ENCODE measurements at regions not wholly inside any gene's neighbourhood (a gene's known extent, or its start where the extent isn't known, plus 50 kb on each side); places are given as distances from the start of the nearest gene placed in this dataset.

GRCh38 chr22:49320714-49321476, 506.8 kb downstream of the BRD1 start:
- Mint-ChIP-seq H3K36me3 (no peaks in the 10 kb centered on the region), H3K27me3 (peaks cover 14% of the 10 kb centered on the region), H3K4me3 (no peak overlapping the region), H3K27ac (no peak overlapping the region), H3K9me3 (peaks cover 0 to 4% (median 4%) of the 10 kb centered on the region in 3 donors), H3K4me1 (peaks cover 0 to 4% (median 0%) of the 10 kb centered on the region in 3 donors)

- peaks cover 0 to 3% (median 0%) of the 10 kb centered on the region in 3 donors for H3K9me3 Mint-ChIP-seq
- H3K27ac Mint-ChIP-seq, result no peak overlapping the region
- H3K4me3 Mint-ChIP-seq, result no peak overlapping the region
- H3K27me3 Mint-ChIP-seq, result peaks cover 9% of the 10 kb centered on the region
- H3K4me1 Mint-ChIP-seq, result no peaks in the 10 kb centered on the region
- H3K36me3 Mint-ChIP-seq, result no peaks in the 10 kb centered on the region
Measured at GRCh38 chr22:49317369-49317768, 510.3 kb downstream of the BRD1 start.

GRCh38 chr22:49312601-49313000, 515.1 kb downstream of the BRD1 start:
- no peaks in the 10 kb centered on the region for H3K4me1 Mint-ChIP-seq
- no peak overlapping the region for H3K27ac Mint-ChIP-seq
- H3K36me3 Mint-ChIP-seq, result no peaks in the 10 kb centered on the region
- H3K27me3 Mint-ChIP-seq, result peaks cover 7% of the 10 kb centered on the region
- H3K4me3 Mint-ChIP-seq, result no peak overlapping the region
- no peaks in the 10 kb centered on the region for H3K9me3 Mint-ChIP-seq

- no peaks in the 10 kb centered on the region for H3K9me3 Mint-ChIP-seq
- H3K36me3 Mint-ChIP-seq, result no peaks in the 10 kb centered on the region
- peaks cover 13% of the 10 kb centered on the region for H3K27me3 Mint-ChIP-seq
- no peak overlapping the region for H3K4me3 Mint-ChIP-seq
- no peaks in the 10 kb centered on the region for H3K4me1 Mint-ChIP-seq
- H3K27ac Mint-ChIP-seq, result no peak overlapping the region
Measured at GRCh38 chr22:49310354-49310753, 517.3 kb downstream of the BRD1 start.

GRCh38 chr22:49308300-49308699, 519.4 kb downstream of the BRD1 start:
- Mint-ChIP-seq H3K36me3 (no peaks in the 10 kb centered on the region), H3K4me1 (no peaks in the 10 kb centered on the region), H3K9me3 (no peaks in the 10 kb centered on the region), H3K27ac (no peak overlapping the region), H3K4me3 (no peak overlapping the region), H3K27me3 (peaks cover 14% of the 10 kb centered on the region)

GRCh38 chr22:49307870-49308269, 519.8 kb downstream of the BRD1 start:
- no peaks in the 10 kb centered on the region for H3K9me3 Mint-ChIP-seq
- H3K27me3 Mint-ChIP-seq, result peaks cover 18% of the 10 kb centered on the region
- H3K4me1 Mint-ChIP-seq, result no peaks in the 10 kb centered on the region
- no peak overlapping the region for H3K4me3 Mint-ChIP-seq
- H3K27ac Mint-ChIP-seq, result peak overlapping the region in 1 of 3 donors; percentile 31
- H3K36me3 Mint-ChIP-seq, result no peaks in the 10 kb centered on the region

GRCh38 chr22:49307481-49307830, 520.2 kb downstream of the BRD1 start:
- H3K36me3 Mint-ChIP-seq, result no peaks in the 10 kb centered on the region
- H3K27ac Mint-ChIP-seq, result peak overlapping the region in 1 of 3 donors; percentile 31
- no peaks in the 10 kb centered on the region for H3K9me3 Mint-ChIP-seq
- peaks cover 20% of the 10 kb centered on the region for H3K27me3 Mint-ChIP-seq
- no peaks in the 10 kb centered on the region for H3K4me1 Mint-ChIP-seq
- no peak overlapping the region for H3K4me3 Mint-ChIP-seq

GRCh38 chr22:49306632-49307480, 520.8 kb downstream of the BRD1 start:
- Mint-ChIP-seq H3K27ac (no peak overlapping the region), H3K36me3 (no peaks in the 10 kb centered on the region), H3K27me3 (peaks cover 20% of the 10 kb centered on the region), H3K9me3 (no peaks in the 10 kb centered on the region), H3K4me3 (no peak overlapping the region), H3K4me1 (no peaks in the 10 kb centered on the region)

- peaks cover 19% of the 10 kb centered on the region for H3K27me3 Mint-ChIP-seq
- no peaks in the 10 kb centered on the region for H3K4me1 Mint-ChIP-seq
- H3K9me3 Mint-ChIP-seq, result no peaks in the 10 kb centered on the region
- no peak overlapping the region for H3K4me3 Mint-ChIP-seq
- H3K36me3 Mint-ChIP-seq, result no peaks in the 10 kb centered on the region
- H3K27ac Mint-ChIP-seq, result no peak overlapping the region
Measured at GRCh38 chr22:49305966-49306631, 521.6 kb downstream of the BRD1 start.

- Mint-ChIP-seq H3K27ac (no peak overlapping the region), H3K4me3 (no peak overlapping the region), H3K9me3 (no peaks in the 10 kb centered on the region), H3K36me3 (no peaks in the 10 kb centered on the region), H3K4me1 (no peaks in the 10 kb centered on the region), H3K27me3 (peaks cover 19% of the 10 kb centered on the region)
Measured at GRCh38 chr22:49305214-49305965, 522.3 kb downstream of the BRD1 start.

GRCh38 chr22:49303781-49304461, 523.8 kb downstream of the BRD1 start:
- peaks cover 17% of the 10 kb centered on the region for H3K27me3 Mint-ChIP-seq
- H3K9me3 Mint-ChIP-seq, result no peaks in the 10 kb centered on the region
- no peak overlapping the region for H3K4me3 Mint-ChIP-seq
- H3K4me1 Mint-ChIP-seq, result no peaks in the 10 kb centered on the region
- H3K36me3 Mint-ChIP-seq, result no peaks in the 10 kb centered on the region
- no peak overlapping the region for H3K27ac Mint-ChIP-seq

GRCh38 chr22:49303061-49303735, 524.5 kb downstream of the BRD1 start:
- H3K36me3 Mint-ChIP-seq, result no peaks in the 10 kb centered on the region
- H3K27me3 Mint-ChIP-seq, result peaks cover 17% of the 10 kb centered on the region
- peak overlapping the region in 1 of 4 donors; percentile 67 for H3K4me3 Mint-ChIP-seq
- no peak overlapping the region for H3K27ac Mint-ChIP-seq
- H3K9me3 Mint-ChIP-seq, result no peaks in the 10 kb centered on the region
- H3K4me1 Mint-ChIP-seq, result no peaks in the 10 kb centered on the region

- Mint-ChIP-seq H3K27ac (no peak overlapping the region), H3K9me3 (no peaks in the 10 kb centered on the region), H3K4me1 (no peaks in the 10 kb centered on the region), H3K4me3 (no peak overlapping the region), H3K27me3 (peaks cover 13% of the 10 kb centered on the region), H3K36me3 (no peaks in the 10 kb centered on the region)
Measured at GRCh38 chr22:49302530-49302929, 525.1 kb downstream of the BRD1 start.

GRCh38 chr22:49302150-49302460, 525.6 kb downstream of the BRD1 start:
- Mint-ChIP-seq H3K4me3 (no peak overlapping the region), H3K27me3 (peaks cover 13% of the 10 kb centered on the region), H3K4me1 (no peaks in the 10 kb centered on the region), H3K27ac (no peak overlapping the region), H3K36me3 (no peaks in the 10 kb centered on the region), H3K9me3 (no peaks in the 10 kb centered on the region)
